GM18909 (cell line): ENCODE measurements at regions not wholly inside any gene's neighbourhood (a gene's known extent, or its start where the extent isn't known, plus 50 kb on each side); places are given as distances from the start of the nearest gene placed in this dataset.

Source experiments
- ATAC-seq: cut with Tn5 transposase; IDR thresholded peaks from one replicate; pipeline ENCODE4 v1.9.1; 2021; ENCODE audit warnings: mild to moderate bottlenecking; ENCODE audit not compliant: unreplicated experiment, poor library complexity

DNA sequence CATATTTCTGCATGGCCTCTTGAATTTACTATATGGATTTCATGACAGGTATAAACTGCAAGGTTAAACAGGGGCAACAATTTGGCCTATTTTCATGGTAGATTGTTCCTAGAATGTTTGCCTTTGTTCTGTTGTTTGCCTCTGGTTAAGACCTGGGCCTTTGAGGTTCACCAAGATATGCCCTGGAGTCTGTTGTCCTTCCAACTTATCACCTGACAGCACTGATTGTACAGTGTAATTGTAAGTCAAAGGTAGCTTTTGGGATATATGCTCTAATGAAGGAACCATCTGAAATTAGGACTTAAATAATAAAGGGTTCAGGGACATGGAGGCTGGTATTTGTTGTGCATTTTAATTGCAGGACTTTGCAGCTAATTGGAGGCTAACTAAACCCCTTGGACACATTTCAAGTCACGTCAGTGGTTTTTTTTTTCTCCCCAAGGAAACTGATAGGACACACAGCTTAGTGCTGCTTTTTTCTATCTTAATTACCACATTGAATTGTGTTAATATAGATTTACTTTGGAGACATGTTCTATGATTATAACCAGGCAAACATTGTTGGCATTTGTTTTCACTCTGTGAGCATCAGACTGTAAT is 771.2 kb upstream of the LINC00305 start:
- no peak for ATAC-seq

DNA sequence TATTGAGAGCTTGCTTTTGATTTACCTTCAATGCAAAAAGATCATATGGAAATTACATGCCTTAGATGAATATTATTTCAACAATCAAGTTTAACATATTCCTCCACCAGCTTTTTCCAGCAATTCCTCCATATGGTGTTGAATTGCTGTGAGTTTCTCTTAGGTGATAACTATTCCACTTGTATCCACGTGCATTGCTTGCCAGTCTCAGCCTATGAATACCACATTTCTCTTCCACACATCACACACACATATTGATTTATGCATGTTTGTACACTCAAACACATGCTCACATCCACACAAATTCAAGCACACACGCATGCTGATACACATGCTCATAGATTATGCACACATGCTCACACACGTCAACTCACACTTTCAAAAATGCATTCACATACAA is 770.0 kb upstream of the LINC00305 start:
- no peak for ATAC-seq

DNA sequence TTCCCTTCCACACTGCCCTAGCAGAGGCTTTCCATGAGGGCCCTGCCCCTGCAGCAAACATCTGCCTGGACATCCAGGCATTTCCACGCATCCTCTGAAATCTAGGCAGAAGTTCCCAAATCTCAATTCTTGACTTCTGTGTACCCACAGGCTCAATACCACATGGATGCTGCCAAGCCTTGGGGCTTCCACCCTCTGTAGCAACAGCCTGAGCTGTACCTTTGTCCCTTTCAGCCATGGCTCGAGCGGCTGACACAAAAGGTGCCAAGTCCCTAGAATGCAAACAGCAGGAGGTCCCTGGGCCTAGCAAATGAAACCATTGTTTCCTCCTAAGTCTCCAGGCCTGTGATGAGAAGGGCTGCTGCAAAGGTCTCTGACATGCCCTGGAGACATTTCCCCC is 744.5 kb upstream of the LINC00305 start:
- ATAC-seq, result no peak

DNA sequence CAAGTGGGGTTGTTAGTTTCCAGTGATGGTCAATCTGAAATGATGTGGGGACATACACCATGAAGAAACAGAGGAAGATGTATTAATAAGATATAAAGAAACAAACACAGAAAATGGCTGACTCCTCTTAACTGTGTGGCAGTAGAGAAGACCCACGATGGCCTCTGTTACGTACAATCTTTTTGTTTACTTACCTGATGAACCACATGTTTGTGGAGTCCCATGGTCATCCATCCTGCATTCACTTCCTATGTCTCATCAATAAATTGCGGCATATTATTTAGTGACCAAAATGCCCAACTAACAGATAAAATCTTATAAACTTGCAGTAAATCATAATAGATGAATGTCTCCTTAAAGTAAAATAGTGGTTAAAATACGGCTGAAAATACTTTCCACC is 740.1 kb upstream of the LINC00305 start:
- ATAC-seq, result no peak

DNA sequence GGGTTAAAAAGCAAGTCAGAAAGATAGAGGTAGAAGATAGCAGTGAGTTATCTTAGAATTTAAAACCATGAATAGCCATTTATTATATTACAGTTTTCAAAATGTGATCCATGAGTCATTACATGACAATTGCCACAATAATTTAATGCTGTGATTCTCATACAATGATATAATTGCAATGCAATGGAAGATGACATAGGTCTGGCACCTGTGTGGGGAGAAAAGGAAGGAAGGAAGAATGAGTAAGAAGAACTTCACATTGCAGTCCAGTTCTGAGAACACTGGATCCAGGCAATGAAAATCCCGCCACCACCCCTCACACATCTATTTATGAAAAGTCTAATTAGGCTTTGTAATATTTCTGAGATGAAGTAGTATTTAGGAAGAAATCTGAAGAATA is 738.1 kb upstream of the LINC00305 start:
- no peak for ATAC-seq

DNA sequence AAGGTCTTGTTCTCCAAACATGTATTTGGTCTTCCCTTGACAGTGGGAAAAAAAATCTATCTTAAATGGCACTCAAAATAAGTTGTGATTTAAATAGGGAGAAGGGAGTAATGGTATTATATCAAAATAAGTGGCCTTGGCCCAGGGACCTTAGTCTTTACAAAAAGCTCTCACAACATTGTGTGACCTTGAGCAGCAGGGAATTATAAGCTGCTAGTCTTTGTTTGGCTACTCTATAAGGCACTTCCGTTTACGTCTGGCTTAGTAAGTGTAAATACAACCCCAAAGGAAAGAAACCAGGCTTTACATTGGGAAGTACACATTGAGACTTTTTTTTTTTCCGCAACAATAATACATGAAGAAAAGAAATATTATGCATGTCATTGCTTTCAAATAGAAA is 734.0 kb upstream of the LINC00305 start:
- ATAC-seq, result no peak

DNA sequence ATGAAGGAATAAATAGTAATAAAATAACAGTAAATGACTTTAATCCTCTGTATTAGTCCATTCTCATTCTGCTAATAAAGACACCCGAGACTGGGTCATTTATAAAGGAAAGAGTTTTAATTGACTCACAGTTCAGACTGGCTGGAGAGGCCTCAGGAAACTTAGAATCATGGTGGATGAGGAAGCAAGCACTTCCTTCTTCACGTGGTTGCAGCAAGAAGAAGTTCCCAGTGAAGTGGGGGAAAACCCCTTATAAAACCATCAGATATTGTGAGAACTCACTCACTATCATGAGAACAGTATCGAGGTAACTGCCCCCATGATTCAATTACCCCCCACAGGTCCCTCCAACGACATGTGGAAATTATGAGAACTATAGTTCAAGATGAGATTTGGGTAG is 727.9 kb upstream of the LINC00305 start:
- no peak for ATAC-seq

DNA sequence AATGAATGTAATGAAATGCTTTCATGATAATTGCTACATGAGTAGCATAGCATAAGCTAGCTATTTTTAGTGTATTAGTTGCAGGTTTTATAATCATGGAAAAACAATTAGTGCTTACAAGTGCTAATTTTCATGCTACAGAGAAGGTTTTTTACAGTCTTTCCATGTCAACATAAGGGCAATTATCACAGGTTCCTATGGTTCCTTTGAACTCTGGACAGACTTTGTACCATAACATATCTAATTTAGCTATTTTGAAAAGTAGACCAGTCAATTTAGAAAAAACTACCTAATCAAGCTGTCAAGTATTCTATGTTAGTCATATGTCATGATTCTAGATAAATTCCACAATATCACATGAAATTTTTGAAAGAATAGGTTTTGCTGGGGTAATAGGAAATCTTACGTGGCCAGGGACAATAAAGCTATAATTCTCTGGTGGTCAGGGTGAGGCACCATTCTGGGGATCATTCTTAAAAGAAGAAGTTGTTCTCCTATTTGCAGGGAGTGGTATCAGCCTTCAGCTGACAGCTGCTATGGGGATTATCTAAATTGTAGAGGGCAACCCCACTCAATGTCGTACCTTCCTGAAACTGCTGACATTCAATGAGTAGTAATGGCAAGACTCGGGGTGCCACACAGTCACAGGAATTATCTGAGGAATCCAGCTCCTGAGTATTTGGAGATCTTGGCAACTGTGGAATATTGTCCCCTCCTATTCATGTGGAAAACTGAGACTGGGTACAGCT is 724.0 kb upstream of the LINC00305 start:
- no peak for ATAC-seq

DNA sequence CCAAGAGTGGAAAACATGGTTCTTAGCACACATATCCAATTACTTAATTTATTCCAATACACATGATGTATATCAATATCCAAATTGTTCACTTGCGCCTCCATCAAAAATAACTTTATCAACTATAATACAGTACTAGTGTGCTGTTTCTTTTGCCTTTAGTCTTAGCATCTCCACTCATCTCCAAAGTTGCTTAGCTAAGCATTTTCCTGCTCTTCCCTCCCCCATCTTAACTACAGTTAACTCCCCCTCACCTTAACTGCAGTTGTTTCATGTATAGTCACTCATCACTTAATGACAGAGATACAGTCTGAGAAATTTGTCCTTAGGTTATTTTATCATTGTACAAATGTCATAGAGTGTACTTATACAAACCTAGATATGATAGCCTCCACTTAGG is 705.2 kb upstream of the LINC00305 start:
- no peak for ATAC-seq

DNA sequence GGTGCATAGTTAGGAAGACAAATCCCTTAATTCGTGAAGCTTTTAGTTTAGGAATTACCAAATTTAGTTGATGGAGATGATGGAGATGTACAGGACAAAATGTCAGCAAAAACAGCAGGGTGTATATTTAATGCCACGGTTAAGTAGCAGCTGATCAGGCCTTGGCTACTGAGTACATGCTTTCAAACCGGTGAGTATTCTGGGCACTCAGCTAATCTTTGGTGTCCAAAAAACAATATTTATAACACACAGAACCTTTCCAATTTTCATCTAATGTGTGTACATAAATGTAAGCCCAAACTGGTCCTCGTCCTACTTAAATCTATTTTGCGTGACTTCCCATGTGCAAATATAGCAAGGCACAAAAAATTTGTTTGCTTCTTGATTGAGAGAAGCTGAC is 703.4 kb upstream of the LINC00305 start:
- no peak for ATAC-seq

DNA sequence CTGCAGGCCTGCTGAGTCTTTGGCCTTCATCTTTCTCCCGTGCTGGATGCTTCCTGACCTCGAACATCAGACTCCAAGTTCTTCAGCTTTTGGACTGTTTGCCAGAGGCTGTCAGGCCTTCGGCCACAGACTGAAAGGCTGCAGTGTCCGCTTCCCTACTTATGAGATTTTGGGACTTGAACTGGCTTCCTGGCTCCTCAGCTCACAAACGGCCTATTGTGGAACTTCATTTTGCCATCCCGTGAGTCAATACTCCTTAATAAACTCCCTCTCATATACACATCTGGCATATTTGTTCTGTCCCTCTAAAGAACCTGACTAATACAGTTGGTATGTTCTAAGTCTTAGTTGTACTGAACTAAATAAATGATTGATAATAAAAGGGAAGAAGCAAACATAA is 702.8 kb upstream of the LINC00305 start:
- ATAC-seq, result no peak

DNA sequence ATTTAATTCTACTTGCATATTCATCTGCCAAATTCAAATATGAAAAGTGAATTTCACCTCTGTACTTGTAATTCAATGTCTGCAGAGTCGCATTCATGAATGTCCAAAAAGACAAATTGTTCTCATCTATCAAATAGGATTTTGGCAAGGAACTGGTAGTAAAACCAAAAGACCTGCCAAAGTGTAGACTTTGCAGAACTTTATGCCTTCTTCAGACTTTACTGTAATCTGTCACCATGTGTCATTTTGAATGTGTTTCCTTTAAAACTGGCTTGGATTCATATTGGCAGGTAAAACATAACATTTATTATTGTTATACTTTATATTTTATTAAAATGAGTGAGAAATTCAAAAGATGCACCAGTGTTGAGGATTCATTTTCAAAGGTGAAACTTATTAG is 701.9 kb upstream of the LINC00305 start:
- ATAC-seq, result no peak

DNA sequence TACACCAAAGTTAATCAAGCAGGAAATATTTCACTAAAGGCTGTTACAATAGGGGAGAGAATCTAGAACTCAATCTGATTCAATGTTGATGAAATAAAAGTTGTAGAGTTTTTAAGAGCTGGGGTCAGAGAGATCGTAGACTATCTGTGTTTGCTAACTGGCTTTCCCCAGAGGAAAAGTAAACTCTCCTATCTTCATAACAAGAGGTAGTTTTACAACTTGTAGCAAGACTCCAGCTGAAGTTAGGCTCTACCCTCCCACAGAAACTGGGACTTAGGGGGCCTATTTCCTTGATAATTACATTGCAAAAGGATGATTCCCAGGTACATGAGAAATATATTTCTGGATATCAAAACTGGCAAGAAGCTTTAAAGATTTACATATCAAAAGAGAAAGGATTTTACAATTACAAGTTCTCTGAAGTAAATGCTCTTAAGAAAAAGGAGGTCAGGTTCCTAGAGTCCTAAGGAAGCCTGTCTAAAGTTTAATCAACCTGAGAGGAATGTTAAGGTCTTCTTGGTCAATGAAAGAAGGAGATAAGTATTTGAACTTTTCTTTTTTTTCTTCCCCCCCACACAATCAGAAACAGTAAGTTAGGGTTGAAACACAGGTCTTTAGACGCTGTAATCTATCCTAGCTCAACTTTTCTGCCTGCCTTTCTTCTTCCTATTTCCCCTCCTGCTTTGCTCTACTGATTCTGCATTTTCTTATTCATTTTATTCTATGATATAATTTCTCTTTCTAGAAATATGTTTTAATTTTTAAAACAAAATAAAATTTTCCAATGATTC is 692.2 kb upstream of the LINC00305 start:
- ATAC-seq, result no peak

DNA sequence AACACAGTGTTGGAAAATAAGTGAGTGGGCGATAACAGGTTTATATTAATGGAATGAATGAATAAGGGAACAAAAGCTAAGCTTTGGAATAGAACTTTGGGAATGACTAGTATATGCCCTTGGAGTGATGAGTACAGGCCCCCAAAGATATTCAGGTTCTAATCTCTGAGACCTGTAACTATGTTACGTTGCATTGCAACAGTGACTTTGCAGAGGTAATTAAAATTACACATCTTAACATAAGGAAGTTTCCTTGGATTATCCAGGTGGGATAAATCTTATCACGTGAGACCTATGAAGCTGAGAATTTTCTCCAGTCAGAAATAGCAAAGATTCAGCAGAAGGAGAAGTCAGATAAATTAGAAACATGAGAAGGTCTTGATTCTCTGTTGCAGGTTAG is 661.5 kb upstream of the LINC00305 start:
- no peak for ATAC-seq

DNA sequence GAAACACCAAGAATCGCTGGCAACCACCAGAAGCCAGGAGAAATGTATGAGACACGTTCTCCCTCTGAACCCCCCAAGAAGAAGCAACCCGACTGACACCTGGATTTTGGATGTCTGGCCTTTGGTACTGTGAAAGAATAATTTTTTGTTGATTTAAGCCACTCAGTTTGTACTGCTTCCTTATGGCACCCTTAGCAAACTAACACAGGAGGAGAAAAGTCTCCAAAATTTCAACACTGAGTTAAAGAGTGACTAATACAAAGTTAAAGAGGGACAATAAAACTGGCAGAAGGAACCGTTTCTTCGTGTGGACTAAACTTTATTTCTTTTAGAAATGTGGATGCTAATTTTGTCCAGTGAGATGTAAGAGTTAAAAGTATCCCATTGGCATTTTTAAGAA is 660.9 kb upstream of the LINC00305 start:
- ATAC-seq, result no peak

DNA sequence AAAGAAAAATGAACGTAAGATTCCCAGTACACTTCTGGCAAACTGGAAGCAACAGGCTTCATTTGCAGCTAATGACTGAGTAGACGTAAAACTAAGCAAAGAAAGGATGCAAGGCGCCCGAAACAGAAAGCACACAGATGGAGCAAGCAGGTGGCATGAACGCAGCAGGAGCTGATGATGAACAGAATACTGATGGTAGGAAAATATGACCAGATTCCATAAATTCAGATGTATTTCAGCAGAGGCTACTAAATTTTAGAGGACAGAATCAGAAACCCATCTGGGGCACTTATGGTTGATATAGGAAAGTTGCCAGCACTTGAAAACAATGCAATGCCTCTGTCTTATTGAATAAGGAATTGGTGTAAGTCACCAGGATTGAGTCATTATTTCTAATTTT is 658.7 kb upstream of the LINC00305 start:
- no peak for ATAC-seq

DNA sequence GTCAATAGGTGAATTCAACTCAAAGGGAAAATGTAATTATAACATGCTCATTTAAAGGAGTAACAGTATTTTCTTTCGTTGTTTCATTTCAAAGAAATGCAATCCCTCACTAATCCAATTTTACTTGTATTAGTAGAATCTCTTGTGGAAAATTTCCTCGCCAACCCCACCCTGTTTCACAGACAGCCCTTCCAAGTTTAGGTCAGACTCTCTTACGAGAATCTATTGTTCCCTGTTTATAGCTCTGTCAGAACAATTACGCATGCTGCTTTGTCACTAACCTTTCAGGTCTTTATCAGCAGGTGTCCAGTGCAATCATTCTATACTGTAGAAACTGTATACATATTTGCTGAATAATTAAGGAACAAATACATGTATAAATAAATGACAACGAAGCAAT is 657.8 kb upstream of the LINC00305 start:
- no peak for ATAC-seq

DNA sequence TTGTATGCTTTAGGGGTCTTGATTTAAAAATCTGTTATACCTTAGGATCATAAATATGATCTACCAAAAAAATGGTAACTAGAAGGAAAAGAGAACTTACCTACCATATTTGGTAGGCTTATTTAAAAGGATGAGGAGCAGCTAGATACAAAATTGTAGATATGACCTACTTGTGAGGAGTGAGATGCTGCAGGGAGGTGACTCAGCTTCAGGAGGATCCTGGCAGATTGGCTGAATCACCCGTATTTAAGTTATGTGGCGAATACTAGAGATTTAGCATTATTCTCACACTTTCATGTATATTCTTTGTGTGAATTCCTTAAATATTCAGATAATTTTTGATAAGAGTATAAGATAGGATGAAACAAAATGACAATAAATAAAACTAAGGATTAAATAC is 657.3 kb upstream of the LINC00305 start:
- no peak for ATAC-seq

DNA sequence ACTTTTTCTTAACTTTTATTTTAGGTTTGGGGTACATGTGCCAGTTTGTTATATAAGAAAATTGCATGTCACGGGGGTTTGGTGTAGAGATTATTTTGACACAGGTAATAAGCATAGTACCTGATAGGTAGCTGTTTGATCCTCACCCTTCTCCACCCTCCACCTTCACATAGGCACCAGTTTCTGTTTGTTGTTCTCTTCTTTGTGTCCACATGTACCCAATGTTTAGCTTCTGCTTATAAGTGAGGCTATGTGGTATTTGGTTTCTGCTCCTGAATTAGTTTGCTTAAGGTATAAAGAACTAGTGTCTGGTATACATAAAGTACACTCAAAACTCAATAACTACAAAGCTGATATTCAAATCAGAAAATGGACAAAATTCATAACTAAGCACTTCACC is 654.6 kb upstream of the LINC00305 start:
- ATAC-seq, result no peak

DNA sequence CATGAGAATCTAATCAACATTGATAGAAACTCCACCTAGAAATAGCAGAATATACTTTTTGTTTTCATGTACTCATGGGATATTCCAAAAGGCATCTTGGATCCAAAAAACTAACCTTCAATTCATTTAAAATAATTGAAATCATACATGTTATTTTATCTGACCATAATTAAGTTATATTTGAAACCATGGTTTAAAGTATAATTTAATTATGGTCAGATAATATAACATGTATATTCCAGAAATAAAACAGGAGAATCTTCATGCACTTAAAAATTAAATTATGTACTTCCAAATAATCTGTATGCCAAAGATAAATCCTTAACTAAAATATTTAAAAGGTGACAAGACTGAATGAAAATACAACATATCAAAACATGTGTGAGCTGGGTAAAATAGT is 651.3 kb upstream of the LINC00305 start:
- ATAC-seq, result no peak

DNA sequence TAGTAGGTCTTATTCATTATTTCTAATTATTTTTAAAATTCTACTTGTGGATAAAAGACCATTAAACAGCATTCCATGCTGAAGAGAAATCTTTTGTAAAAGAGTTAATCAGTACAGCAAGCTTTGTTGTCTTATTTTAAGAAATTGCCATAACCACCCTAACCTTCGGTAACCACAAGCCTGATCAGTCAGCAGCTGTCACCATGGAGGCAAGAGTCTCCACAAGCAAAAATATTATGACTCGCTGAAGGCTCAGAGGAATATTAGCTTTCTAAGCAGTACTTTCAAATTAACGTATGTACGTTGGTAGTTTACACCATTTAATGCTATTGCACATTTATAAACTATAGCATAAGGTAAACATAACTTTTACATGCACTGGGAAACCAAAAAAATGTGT is 650.5 kb upstream of the LINC00305 start:
- ATAC-seq, result no peak

DNA sequence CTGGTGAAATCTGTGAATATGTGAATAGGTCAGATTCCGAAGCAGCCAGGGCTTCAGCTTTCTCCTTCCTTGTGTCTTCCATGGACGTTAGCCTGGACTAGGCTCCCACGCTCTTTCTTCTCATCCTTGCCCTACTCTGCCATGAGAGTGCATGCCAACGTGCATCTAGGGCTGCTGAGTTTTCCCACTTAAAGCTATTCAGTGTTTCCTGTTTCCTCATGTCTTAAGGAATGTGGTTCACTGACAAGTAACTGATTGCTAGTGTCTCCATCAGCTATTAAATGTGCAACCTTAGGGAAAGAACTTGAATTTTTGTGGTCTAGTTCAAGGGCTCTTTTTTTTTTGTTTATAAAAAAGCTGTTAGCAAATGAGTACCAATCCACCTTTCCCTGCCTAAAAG is 642.3 kb upstream of the LINC00305 start:
- no peak for ATAC-seq
